HepG2 (cell line): ENCODE measurements at regions not wholly inside any gene's neighbourhood (a gene's known extent, or its start where the extent isn't known, plus 50 kb on each side); places are given as distances from the start of the nearest gene placed in this dataset.

Experiments used
- ATAC-seq: fragments of 200-7000 bp; cut with Tn5 transposase; 3 replicates; pipeline ENCODE4 v1.9.1; 2020; ENCODE audit warnings: mild to moderate bottlenecking, moderate library complexity
- BruUV-seq: library from RNA; stranded (reverse); fragments of 400-500 nt; replicated peaks from 2 replicates; lab custom pipeline; 2021; lab: Mats Ljungman, UMichigan
- CTCF ChIA-PET: fragments of 300-600 bp; formaldehyde crosslinking; extraction: SDS; loops from one replicate; lab custom pipeline; 2021; ENCODE audit warnings: low total read pairs, inconsistent platforms, low intra/inter-chr PET ratio; lab: Yijun Ruan, JAX
- POLR2A ChIA-PET: fragments of 350-600 bp; sonication (Branson Sonifier 250); formaldehyde crosslinking; loops from one replicate; lab custom pipeline; 2020; ENCODE audit warnings: antibody characterized with exemption, inconsistent platforms; lab: Yijun Ruan, JAX
- DNase-seq: peaks from one replicate; pipeline ENCODE4 v3.0.0-alpha.2; 2015; ENCODE audit warnings: low spot score
- FAIRE-seq: peaks from 3 replicates; lab custom pipeline; 2011; peaks lifted over from hg19 to GRCh38; lab: Jason Lieb, UNC
- H2AFZ ChIP-seq: one replicate; pipeline ENCODE4 v1.6.1; 2011; ENCODE audit warnings: low read length, inconsistent platforms
- H3K27ac ChIP-seq: fragments of 300-600 bp; 3 replicates; pipeline ENCODE4 v1.8.0; 2011; ENCODE audit warnings: mixed run types, mild to moderate bottlenecking, mixed read lengths, low read length, inconsistent platforms; ENCODE audit not compliant: insufficient read depth; ENCODE audit errors: extremely low read length
- H3K27me3 ChIP-seq, 2 experiments: fragments of 200-600 bp in 1 of 2; 2 replicates in 1 of 2; 3 replicates in 1 of 2; pipeline versions ENCODE4 v1.6.0 to v1.8.0; 2011; ENCODE audit warnings: low read length in 2 of 2, mild to moderate bottlenecking in 2 of 2, moderate library complexity in 2 of 2, inconsistent platforms in 1 of 2; ENCODE audit not compliant: insufficient read depth in 2 of 2, control insufficient read depth in 1 of 2
- H3K36me3 ChIP-seq, 2 experiments: fragments of 200-600 bp in 1 of 2; replicated peaks in 1 of 2; 2 replicates in 1 of 2; 3 replicates in 1 of 2; pipeline versions ENCODE4 v1.5.1 to v1.8.0; 2011; ENCODE audit warnings: low read length in 2 of 2, inconsistent platforms in 1 of 2; ENCODE audit not compliant: insufficient read depth in 2 of 2, control insufficient read depth in 1 of 2
- H3K4me1 ChIP-seq: 2 replicates; pipeline ENCODE4 v1.5.1; 2012; ENCODE audit warnings: low read length, inconsistent platforms; ENCODE audit not compliant: insufficient read depth
- H3K4me2 ChIP-seq: 2 replicates; pipeline ENCODE4 v1.6.0; 2011; ENCODE audit warnings: low read depth, low read length, inconsistent platforms
- H3K4me3 ChIP-seq, 3 experiments: fragments of 200-600 bp in 1 of 3; sonication (generic), shearing (Covaris generic) in 1 of 3; replicated peaks in 1 of 3; 2 replicates each; pipeline ENCODE4 v1.5.1; 2011 to 2016; ENCODE audit warnings: low read length in 3 of 3, inconsistent platforms in 2 of 3, low read depth in 2 of 3, mild to moderate bottlenecking in 2 of 3, control low read depth in 1 of 3, mixed read lengths in 1 of 3; ENCODE audit not compliant: insufficient read depth in 1 of 3
- H3K79me2 ChIP-seq: one replicate; pipeline ENCODE4 v1.6.1; 2011; ENCODE audit warnings: low read length, inconsistent platforms; ENCODE audit not compliant: insufficient read depth
- H3K9ac ChIP-seq: 2 replicates; pipeline ENCODE4 v1.6.0; 2011; ENCODE audit warnings: mild to moderate bottlenecking, low read depth, low read length, inconsistent platforms; ENCODE audit not compliant: insufficient read depth
- H3K9me3 ChIP-seq: 2 replicates; pipeline ENCODE4 v1.5.1; 2012; ENCODE audit warnings: mild to moderate bottlenecking, low read length
- H4K20me1 ChIP-seq: 2 replicates; pipeline ENCODE4 v1.6.0; 2011; ENCODE audit warnings: inconsistent platforms, mild to moderate bottlenecking, low read length, moderate library complexity; ENCODE audit not compliant: insufficient read depth
- ELF3 ChIP-seq: IDR thresholded peaks from 2 replicates; pipeline ENCODE4 v1.6.1; 2016; ENCODE audit warnings: missing genetic modification reagents, missing compliant biosample characterization
- HHEX ChIP-seq: IDR thresholded peaks from 2 replicates; pipeline ENCODE4 v1.6.1; 2016; ENCODE audit warnings: control low read depth
- NCOA1 ChIP-seq: sonication (generic); formaldehyde crosslinking; IDR thresholded peaks from 2 replicates; pipeline ENCODE4 v1.9.0; 2021; ENCODE audit warnings: missing genetic modification reagents
- NRL ChIP-seq: sonication (generic); formaldehyde crosslinking; IDR thresholded peaks from 2 replicates; pipeline ENCODE4 v1.5.0; 2020; ENCODE audit warnings: missing genetic modification reagents, mild to moderate bottlenecking, moderate library complexity, borderline replicate concordance
- THAP11 ChIP-seq: IDR thresholded peaks from 2 replicates; pipeline ENCODE4 v1.6.1; 2016; ENCODE audit warnings: missing biosample characterization, missing genetic modification reagents
- XRCC5 ChIP-seq: fragments of 200-400 bp; formaldehyde crosslinking; optimal IDR thresholded peaks from 2 replicates; pipeline ENCODE3; 2017; ENCODE audit warnings: mild to moderate bottlenecking, low read length
- ZNF792 ChIP-seq: IDR thresholded peaks from 2 replicates; pipeline ENCODE4 v1.6.1; 2016
- ZSCAN9 ChIP-seq: IDR thresholded peaks from 2 replicates; pipeline ENCODE4 v1.6.1; 2016; ENCODE audit warnings: borderline replicate concordance
- WGBS: methylation state at CpG from one replicate; pipeline ENCODE4 v1.1.6; 2017; ENCODE audit warnings: low lambda C conversion rate; 5-methylcytosine and 5-hydroxymethylcytosine counted together
- in situ Hi-C: cut with HindIII; loops from 2 replicates; pipeline ENCODE4 v1.10.0; 2017; ENCODE audit warnings: low pct_unique_long_range_greater_than_20kb; ENCODE audit not compliant: extremely low pct_ligation_motif_present
- intact Hi-C: fragments of 100-400 bp; cut with micrococcal nuclease; formaldehyde crosslinking; loops from one replicate; pipeline ENCODE4 v1.10.0; 2022; ENCODE audit not compliant: unreplicated experiment
- TF ChIP-seq, protein P1 (sequence below): sonication (generic); formaldehyde crosslinking; IDR thresholded peaks from 2 replicates; pipeline ENCODE4 v1.8.0; 2022; ENCODE audit warnings: missing genetic modification reagents, mild to moderate bottlenecking, inconsistent platforms, borderline replicate concordance
- TF ChIP-seq, protein P2 (sequence below): conservative IDR thresholded peaks from 2 replicates; pipeline ENCODE4 v1.6.1; 2018; ENCODE audit warnings: missing genetic modification reagents
- TF ChIP-seq, protein P3 (sequence below): sonication (generic); formaldehyde crosslinking; IDR thresholded peaks from 2 replicates; pipeline ENCODE4 v1.4.0; 2020; ENCODE audit warnings: missing genetic modification reagents

DNA sequence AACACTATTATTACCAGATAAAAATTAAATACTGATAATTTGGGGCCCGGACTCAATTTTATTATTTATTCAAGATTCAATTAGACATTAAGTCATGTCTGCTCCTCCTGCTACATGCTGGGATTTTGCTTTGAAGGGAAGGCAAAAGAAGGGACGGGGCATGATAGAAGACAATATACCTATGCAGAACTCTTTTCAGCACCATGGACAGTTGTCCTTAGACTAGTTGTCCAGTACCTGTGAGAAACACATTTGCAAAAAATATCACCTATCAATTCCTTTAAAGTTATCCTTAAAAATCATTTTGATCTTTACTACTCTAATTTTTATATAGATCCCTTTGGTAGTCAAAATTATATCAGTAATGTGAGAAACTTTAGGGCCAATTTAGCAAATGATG is 100.2 kb upstream of the SULT1C3 start (continued):
- 0 out of 2 replicates have a peak, but pooled peaks have one; percentile 18 for TF ChIP-seq THAP11 (CRISPR knock-in tag)
- peak; percentile 22; the same call in 1 of the 2 replicates for TF ChIP-seq ELF3
- TF ChIP-seq ZSCAN9: peak; percentile 86
- TF ChIP-seq, protein P1, sequence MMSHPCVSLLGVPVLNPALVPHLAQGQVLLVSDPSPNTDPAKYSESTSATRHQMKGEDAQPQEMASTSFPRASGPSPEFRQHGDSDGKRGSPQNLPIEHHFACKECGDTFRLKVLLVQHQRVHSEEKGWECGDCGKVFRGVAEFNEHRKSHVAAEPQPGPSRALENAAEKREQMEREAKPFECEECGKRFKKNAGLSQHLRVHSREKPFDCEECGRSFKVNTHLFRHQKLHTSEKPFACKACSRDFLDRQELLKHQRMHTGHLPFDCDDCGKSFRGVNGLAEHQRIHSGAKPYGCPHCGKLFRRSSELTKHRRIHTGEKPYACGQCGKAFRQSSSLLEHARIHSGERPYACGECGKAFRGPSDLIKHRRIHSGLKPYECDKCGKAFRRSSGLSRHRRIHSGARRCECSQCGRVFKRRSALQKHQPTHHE (CRISPR knock-in tag): no peak
- TF ChIP-seq HHEX (CRISPR knock-in tag): no peak
- TF ChIP-seq NCOA1 (CRISPR knock-in tag): no peak

DNA sequence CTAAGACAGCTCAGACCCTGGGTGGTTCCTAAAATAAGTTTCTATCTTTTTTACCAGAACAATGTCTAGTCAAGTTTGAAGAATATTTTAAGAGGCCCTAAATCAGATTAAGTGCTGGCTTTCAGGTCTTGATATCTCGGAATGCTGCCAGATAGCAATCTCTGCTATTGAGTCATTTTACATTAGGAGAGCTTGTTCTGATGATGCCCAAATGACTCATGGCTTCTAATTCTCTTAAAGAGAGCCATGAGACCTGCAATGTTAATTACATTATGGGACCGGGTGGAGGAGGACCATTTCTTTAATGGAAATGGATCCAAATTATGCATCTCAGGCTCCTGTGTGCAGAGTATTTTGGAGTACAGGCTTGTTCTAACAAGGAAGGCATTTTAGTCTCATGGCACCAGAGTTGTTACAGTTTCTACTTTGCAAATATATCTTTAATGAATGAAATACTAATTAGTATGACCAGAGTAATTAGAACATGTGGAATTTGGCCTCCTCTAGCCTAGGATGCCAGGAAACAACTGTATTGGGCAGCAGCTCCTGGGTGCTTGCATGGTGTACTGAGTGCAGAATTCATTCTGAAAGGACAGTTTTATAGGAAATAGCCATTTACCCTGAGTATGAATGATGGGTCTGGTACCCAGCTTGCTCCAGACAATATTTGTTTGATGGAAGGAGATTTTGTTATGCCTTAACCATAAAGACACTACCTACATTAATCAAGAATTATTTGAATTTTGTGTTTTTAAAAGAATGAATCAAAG is 94.0 kb upstream of the SULT1C3 start:
- Histone ChIP-seq H3K79me2 (no peaks in the 10 kb centered on the region), H3K27ac (no peak overlapping the region), H3K36me3 (no peaks in the 10 kb centered on the region), H3K4me2 (no peak overlapping the region), H3K4me3 (no peak overlapping the region), H3K9ac (no peak overlapping the region), H2AFZ (no peak overlapping the region), H3K9me3 (no peaks in the 10 kb centered on the region), H3K27me3 (no peaks in the 10 kb centered on the region), H3K4me1 (no peaks in the 10 kb centered on the region), H4K20me1 (no peaks in the 10 kb centered on the region; the same call in 1 of the 2 replicates)
- in situ Hi-C loops (no loop called here), intact Hi-C loops (no loop called here)
- ATAC-seq (no peak), DNase-seq (no peak), FAIRE-seq (no peak)
- no TSS peak for BruUV-seq
- no peak for TF ChIP-seq ZNF792 (CRISPR knock-in tag)
- TF ChIP-seq, protein P2, sequence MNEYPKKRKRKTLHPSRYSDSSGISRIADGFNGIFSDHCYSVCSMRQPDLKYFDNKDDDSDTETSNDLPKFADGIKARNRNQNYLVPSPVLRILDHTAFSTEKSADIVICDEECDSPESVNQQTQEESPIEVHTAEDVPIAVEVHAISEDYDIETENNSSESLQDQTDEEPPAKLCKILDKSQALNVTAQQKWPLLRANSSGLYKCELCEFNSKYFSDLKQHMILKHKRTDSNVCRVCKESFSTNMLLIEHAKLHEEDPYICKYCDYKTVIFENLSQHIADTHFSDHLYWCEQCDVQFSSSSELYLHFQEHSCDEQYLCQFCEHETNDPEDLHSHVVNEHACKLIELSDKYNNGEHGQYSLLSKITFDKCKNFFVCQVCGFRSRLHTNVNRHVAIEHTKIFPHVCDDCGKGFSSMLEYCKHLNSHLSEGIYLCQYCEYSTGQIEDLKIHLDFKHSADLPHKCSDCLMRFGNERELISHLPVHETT: no peak
- TF ChIP-seq, protein P3, sequence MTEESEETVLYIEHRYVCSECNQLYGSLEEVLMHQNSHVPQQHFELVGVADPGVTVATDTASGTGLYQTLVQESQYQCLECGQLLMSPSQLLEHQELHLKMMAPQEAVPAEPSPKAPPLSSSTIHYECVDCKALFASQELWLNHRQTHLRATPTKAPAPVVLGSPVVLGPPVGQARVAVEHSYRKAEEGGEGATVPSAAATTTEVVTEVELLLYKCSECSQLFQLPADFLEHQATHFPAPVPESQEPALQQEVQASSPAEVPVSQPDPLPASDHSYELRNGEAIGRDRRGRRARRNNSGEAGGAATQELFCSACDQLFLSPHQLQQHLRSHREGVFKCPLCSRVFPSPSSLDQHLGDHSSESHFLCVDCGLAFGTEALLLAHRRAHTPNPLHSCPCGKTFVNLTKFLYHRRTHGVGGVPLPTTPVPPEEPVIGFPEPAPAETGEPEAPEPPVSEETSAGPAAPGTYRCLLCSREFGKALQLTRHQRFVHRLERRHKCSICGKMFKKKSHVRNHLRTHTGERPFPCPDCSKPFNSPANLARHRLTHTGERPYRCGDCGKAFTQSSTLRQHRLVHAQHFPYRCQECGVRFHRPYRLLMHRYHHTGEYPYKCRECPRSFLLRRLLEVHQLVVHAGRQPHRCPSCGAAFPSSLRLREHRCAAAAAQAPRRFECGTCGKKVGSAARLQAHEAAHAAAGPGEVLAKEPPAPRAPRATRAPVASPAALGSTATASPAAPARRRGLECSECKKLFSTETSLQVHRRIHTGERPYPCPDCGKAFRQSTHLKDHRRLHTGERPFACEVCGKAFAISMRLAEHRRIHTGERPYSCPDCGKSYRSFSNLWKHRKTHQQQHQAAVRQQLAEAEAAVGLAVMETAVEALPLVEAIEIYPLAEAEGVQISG (CRISPR knock-in tag): no peak
- TF ChIP-seq NRL (CRISPR knock-in tag): no peak
- TF ChIP-seq XRCC5: no peak
- POLR2A ChIA-PET: no interaction called here
- WGBS: 0% methylated on average over 2 of the region's 2 CpGs
- CTCF ChIA-PET: no interaction called here
